ENCODE measurements at regions not wholly inside any gene's neighbourhood (a gene's known extent, or its start where the extent isn't known, plus 50 kb on each side); places are given as distances from the start of the nearest gene placed in this dataset.

DNA sequence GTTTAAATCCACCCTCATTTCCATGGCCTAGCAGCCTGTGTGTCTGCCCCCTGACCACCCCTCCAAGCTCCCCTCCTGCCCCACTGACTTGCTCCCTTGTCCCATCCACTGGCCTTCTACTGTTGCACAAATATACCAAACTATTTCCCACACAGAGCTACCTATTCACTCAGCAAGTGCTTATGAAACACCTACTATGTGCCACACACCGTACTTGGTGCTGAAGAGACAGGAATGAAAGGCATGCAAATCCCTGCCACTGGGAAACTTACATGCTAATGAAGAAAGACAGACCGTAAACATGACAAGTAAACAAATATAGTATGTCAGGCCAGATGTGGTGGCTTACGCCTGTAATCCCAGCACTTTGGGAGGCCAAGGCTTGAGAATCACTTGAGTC, 49.9 kb upstream of the CAPZB start:
- DNase-seq (ENCODE audit: low spot score) (no peak), ATAC-seq (no peak)
- intact Hi-C loops (cut with DNase I), result no loop called here
